WI38 (cell line): ENCODE measurements at regions not wholly inside any gene's neighbourhood (a gene's known extent, or its start where the extent isn't known, plus 50 kb on each side); places are given as distances from the start of the nearest gene placed in this dataset.
"Not testable (repeated sequence)": the region's sequence is repeated elsewhere in the genome, so short reads cannot be mapped to it uniquely, and the experiment has no call there.

Experiments used
- H3K4me3 ChIP-seq: 2 replicates; pipeline ENCODE4 v1.5.1; 2011; ENCODE audit warnings: low read depth, mild to moderate bottlenecking, control low read depth, low read length
- TF ChIP-seq, protein P1 (sequence below): IDR thresholded peaks from 2 replicates; pipeline ENCODE4 v1.5.1; 2012; ENCODE audit warnings: low read depth, mild to moderate bottlenecking, control low read depth, low read length

DNA sequence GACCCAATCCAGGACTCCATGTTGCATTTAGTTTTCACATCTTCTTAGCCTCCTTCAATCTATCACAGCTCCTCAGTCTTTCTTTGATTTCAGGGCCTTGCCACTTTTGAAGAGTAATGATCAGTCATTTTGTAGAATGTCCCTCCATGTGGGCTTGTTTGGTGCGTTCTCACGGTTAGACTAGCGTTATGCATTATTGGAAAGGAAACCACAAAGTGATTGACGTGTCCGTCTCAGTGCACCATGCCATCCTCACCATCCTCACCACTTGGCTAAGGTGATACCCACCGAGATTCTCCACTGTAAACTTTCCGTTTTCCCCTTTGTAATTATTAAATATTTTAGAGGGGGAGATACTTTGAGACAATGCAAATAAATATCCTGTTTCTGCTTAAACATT lies 59.6 kb upstream of the OLIG2 start:
- H3K4me3 ChIP-seq: no peak overlapping the region
- TF ChIP-seq, protein P1, sequence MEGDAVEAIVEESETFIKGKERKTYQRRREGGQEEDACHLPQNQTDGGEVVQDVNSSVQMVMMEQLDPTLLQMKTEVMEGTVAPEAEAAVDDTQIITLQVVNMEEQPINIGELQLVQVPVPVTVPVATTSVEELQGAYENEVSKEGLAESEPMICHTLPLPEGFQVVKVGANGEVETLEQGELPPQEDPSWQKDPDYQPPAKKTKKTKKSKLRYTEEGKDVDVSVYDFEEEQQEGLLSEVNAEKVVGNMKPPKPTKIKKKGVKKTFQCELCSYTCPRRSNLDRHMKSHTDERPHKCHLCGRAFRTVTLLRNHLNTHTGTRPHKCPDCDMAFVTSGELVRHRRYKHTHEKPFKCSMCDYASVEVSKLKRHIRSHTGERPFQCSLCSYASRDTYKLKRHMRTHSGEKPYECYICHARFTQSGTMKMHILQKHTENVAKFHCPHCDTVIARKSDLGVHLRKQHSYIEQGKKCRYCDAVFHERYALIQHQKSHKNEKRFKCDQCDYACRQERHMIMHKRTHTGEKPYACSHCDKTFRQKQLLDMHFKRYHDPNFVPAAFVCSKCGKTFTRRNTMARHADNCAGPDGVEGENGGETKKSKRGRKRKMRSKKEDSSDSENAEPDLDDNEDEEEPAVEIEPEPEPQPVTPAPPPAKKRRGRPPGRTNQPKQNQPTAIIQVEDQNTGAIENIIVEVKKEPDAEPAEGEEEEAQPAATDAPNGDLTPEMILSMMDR: no peak

DNA sequence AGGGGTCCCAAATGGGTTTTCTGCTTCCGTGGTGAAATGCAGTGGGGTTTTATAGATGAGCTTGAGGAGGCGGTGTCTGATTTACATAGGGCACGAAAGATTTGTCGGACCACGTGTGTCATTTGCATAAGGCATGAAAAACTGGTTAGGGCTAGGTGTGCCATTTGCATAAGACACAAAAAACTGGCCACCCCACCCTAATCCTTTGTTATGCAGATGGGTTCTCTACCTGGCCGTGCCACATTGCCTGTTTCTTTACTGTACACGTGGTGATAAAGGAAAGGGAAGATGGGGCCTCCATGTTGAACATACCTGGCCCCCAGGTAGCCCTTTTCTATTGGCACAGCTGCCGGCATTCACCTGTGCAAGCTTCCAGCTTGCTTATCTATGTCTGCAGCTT lies 57.6 kb upstream of the OLIG2 start:
- H3K4me3 ChIP-seq: not testable (repeated sequence)

DNA sequence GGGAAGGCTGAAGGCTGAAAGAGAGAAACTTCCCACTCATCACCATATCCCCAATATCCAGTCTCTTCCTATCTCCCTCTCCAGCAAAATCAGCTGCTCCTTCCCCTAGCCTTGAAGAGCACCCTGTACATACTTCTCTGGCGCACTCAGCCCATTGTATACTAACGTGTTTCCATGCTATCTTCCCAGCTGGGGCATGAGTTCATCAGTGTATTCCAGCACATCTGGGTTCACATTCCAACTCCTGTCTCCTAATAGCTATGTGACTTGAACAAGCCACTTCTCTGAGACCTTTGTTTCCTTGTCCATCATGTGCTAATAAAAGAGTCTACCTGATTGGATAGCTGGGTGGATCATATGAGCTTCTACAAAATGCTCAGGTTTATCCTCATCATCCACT lies 51.1 kb upstream of the OLIG2 start:
- TF ChIP-seq, protein P1: no peak
- no peak overlapping the region for H3K4me3 ChIP-seq

DNA sequence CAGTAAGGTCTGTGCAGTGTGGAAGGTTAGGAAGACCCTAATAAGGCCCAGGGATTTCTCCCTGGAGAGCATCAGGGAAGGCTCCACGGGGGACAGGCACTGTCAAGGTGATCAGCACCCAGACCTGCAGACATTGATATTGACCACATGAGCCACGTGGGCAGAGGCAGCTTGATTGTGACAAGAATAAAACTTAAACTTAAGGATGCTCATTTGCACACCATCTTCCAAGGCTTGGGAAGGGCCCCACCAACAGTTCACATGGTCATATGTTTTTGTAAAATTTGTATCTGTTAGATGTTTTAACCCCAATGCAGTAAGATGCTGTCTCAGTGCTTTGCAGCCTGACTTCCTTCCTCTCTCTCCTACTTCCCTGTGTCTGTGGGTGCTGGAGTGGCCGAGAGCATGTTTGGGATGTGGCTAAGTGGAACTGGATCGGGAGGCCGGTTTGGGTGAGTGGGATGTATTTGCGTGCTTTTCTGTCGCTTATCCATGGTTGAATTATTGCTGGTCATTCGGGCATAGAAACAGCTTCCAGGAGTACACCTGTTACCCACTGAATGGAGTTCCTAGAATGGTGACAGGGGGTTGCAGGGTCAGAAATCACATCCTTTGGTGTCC lies 49.8 kb upstream of the OLIG2 start:
- TF ChIP-seq, protein P1: no peak

More for the DNA sequence above, 49.8 kb upstream of the OLIG2 start:
- no peak overlapping the region for H3K4me3 ChIP-seq
